Hematopoietic multipotent progenitor cell (in vitro differentiated cells): ENCODE measurements at regions not wholly inside any gene's neighbourhood (a gene's known extent, or its start where the extent isn't known, plus 50 kb on each side); places are given as distances from the start of the nearest gene placed in this dataset.

ENCODE experiments used
- DNase-seq, 3 donors: peaks; one replicate each; pipeline ENCODE4 v3.0.0-alpha.2; 2011 to 2015; ENCODE audit warnings: low read depth in 2 of 3, low spot score in 2 of 3

- no peak for DNase-seq
Measured at GRCh38 chr18:24974431-24974830, 377.5 kb downstream of the ZNF521 start.

DNA sequence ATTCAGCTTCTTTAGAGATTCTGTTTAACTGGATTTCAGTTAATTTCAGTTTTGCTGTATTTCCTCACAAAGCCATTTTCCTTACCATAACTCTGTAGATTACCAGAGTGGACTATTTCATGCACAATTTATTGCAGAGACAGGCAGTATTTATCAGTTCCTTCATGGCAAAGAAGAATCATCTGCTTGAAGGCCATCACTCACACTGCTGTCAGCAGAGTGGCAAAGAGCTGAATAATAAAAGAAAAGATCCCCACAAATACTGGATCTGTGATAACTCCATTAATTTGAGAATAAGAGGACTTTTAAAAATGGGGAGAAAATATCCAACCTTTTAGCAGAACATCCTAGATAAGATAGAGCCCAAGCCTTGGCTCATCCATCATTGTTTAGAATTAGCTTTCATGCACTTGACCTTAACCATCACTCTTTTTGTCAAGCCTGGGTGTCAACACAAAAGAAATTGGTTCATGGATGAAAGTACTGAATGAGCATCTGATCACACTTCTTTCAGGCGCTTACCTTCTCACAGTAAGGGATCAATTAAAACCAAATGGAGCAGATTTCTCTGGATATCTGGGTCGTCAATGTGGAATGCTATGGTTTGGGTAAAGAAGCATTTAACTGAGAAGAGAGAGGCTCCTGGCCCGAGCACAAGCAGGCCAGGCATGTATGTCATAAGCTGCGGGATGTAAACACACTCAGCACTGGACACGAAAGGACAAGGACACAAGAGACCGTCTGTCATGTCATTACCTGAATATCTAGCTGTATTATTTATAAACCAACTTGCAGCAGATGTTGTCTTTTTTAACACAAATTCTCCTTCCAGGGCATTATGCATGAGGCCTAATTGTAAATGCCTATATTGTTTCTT, 376.2 kb downstream of the ZNF521 start:
- DNase-seq: no peak

- no peak for DNase-seq
Measured at GRCh38 chr18:24976502-24976901, 375.5 kb downstream of the ZNF521 start.

DNA sequence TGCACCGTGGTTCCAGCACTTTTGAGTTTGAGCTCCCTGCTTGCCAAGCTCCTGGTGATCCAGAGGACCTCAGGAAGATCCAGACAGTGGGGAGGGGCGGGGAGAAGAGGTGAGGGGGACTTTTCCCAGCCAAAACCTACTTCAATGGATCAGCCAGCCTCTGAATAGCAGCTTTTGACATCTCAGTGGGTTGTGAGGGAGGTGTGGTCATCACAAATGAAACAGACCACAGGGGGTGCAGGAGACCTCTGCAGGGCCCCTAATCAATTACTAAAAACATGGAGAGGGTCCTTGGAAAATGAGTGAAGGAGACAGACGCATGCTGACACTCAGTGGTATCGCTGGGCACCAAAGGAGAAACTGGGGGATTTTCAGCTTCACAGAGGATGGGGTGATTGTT, 372.7 kb downstream of the ZNF521 start:
- no peak for DNase-seq

DNA sequence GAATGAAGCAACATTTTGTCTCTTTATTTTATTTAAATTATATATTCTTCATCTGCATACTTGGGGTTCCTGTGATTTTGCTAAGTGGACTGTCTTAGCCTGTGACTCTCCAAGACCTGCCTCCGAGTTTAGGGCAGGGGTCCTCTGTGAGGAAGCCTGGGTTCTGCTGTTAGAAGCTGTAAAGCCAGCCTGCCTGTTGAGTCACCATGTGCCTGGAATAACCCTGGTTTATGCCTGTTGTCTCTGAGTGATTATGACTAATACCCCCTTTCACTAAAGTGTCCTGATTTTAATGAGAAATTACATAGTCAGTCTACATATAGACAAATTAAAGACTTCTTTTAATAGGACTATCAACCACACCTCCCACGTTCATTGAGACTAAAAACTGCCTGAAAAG, 369.1 kb downstream of the ZNF521 start:
- DNase-seq: no peak

DNA sequence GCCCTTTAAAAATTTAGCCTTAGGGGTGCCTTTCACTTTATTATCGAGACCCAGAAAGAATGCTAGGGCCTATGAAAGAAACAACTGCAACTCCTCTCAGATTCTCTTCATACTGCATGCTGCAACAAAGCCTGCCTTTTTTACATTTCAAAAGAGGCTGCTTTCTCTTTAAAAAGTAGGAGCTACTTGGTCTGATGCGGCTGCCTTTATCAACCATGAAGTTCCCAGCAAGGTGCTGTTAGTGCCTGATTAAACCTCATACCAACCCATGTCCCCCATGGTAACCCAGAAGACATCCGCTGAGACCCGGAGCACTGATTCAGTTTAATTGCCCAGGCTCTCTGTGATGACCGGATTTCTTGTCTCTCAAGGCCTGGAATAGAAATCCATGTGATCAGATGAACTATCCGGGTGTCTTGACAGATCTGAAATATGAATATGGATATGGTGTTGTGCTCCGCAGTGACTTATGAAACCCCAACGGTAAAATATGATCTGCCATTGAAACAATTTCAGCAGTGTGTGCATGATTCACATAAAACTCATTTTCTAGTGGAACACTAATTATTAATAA, 368.3 kb downstream of the ZNF521 start:
- DNase-seq: no peak

DNA sequence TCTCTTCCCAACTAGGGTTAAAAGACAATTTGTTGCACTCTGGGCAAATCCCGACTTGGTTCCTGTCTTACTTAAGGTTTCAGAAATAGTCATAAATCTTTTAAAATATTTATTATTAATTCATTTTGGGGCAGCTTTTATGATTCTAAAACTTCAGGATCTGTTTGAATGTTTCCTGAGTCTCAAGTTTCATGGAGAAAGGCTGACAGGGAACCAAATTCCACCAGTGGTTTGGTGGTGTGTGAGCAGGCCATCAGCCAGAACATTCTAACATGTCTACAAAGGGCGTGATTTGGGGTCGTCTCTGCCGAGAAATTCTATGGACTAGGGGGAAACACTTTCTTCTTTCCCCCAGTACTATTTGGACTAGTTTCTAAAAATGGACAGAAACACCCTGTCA, 366.4 kb downstream of the ZNF521 start:
- DNase-seq: no peak

DNA sequence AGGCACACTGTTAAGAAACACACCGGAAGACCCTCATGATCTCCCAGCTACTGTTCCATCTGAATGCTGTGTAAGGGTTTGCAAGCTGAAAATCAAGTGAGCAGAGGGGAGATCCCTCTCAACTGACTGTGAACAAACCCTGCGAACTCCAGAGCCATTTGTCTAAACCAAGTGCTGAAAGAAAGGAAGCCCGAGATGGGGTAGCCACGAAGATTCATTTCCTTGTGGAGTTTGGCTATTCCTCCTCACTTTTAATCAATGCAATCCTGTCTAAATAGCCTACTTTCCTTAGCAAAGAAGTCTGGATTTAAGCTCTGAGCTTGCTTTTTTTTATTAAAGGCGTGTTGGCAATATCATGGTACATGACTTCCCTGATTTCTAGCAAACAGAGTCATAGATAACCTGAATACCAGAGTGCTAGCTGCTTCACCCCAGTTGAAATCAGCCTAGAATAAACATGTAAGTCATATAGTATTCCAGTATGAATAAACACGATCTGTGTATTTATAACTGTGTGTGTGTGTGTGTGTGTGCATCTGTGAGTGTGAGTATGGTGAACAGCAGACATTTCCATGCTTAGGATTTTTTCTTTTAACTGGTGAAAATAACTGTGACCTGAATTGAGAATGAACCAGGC, 365.2 kb downstream of the ZNF521 start:
- no peak for DNase-seq

DNA sequence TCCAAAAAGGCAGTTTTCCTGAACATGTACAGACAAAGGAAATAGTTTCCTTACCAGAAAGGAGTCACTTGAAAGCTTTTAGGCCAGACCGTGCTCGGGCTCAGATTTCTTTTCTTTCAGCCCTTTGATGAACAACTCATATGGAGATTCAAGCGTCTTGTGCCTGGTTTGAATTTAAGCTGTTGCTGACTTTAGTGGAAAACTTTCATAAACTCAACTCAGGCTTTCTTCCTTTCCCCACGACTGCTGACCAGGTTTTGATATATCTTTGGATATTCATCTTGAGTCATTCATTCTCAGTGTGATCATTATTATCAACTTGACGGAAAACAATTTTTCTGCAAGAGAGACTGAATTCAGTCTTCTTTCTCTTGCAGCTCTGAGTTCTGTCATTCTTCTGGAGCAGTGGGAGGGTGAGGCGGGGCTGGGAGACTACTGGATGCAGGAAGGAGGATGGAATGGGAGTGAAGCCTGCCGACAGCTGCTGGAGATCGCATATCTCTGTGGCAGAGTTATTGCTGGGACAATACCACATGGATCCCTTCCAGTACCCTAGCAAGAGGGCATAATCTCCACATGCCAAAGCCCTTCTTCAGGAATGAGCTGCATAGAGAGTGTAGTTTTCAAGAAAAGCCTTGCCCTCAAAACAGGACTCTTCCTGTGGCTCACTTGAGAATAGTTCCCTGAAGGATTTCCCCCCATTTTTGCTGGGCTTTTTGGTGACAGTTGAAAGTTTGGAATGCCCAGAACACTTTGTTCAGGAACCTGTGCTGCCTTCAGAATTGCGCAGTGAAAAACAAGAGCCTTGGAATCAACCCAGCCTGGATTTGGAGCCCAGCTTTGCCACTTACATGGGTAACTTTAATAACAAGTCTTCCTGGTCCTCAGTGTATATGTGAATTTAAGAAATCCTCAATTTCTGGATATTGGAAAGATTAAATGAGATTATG, 364.4 kb downstream of the ZNF521 start:
- DNase-seq: no peak

DNA sequence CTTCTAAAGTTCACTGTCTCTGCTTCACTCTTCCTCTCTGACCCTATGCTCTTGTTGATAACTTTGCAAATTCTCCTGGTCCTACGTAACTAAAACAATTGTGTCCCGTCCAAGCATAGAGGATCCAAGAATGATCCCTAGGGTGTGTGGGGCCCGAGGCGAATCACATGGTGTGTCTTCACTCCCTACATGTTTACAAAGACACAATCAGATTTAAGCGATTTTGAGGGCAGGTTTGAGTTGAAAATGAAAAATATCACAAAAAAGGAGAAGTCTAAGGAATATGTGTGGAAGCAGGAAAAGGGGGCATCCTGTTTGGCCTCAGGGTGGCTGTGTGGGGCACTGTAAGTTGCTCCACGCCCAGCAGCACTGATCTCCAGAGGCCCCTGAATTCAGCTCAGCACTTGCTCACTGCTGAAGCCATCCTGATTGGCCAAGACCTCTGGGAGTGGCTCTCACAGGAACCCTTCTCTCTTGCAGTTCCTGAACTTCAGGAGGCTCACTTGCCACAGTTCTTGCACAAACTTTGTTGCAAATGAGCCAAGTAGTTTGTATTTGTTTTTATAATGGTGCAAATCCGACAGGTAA, 363.6 kb downstream of the ZNF521 start:
- no peak for DNase-seq

DNA sequence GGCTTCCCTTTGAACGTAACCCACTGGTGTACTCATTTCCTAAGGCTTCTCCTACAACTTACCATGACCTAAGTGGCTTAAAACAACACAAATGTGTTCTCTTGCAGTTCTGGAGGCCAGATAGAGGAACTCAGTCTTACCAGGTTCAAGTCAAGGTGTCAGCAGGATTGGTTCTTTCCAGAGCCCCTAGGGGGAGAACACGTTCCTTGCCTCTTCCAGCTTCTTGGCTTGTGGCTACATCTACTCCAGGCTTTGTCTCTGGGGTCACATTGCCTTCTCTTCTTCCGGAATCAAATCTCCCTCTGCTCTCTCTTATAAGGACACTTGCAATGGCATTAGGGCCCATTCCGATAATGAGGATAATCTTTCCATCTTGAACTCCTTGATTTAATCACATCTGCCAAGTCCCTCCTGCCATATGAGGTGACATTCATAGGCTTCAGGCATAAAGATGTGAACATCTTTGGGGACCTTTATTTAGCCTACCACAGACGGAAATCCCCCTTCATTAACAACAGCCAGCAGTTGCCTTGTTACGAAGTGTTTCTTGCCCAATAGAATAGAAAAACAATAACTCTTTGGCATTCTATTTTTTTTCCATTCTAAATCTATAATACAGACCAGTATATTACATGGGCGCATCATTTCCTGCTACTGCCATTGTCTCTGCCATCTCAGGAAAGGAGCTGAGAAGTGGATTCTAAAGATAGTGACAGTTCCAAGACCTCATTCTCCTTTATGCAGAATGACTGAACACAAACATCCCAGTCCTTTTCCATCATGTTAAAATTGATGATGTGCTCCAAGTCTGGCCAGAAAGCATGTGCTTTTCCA, 362.0 kb downstream of the ZNF521 start:
- no peak for DNase-seq

DNA sequence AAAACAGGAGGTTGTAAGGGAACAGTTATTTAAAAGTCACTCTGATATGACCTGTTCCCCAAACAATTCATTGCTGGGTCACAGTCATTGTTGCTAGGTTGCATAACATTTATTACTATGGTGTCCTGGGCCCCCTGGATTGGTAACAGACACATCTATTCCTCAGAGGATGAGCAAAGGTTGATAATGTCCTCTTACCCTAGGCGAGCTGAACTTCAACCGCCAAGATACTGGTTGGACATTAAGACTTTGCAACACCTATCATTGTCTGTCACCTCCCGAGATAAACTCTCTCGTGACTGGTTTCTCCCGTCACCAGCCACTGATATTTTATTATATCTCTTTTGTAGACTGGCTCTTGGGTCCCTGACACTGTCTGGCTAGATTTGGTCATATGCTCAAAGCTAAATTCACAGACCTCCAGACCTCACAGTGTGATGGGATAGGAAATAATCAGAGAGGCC, 361.3 kb downstream of the ZNF521 start:
- no peak for DNase-seq

DNA sequence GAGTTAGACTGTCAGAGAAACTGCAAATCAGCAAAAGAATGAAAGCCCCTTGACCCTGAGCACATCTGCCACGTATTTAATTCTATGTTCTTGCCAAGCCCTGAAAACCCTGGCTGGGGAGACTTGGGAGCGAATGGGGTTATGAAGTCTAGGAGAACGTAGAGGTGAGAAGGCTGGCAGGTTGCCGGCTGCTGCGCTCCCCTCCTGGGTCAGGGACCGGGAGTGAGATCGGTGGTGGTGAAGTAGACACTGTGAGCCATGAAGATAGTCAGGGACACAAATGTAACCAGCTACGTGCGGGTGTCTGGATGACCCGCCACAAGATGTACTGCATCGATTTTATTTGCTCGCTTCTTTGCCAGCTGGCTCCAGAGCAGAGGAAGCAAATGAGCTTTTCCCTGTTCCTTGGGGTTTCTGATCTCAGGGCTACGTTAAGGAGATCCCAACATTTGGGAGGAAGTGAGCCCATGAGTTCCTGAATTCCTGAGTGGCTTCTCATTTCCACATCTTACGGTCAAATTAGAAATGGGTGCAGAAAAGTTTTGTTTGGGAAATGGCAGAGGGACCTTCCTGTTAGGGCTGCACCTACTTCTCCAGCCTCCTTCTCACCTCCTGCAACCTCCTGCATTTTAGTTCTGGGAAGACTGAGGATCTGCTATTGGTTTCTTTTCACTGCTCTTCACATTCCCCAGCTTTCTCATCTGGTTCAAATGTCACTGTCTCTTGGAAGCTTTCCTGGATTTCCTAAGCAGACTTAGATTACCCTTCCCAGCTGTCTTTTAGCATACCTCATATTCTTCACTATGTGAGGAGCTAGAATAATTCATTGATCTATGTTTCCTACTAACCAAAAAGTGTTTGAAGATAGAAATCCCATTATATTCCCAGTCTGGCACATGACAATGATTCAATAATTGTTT, 360.6 kb downstream of the ZNF521 start:
- DNase-seq: no peak

DNA sequence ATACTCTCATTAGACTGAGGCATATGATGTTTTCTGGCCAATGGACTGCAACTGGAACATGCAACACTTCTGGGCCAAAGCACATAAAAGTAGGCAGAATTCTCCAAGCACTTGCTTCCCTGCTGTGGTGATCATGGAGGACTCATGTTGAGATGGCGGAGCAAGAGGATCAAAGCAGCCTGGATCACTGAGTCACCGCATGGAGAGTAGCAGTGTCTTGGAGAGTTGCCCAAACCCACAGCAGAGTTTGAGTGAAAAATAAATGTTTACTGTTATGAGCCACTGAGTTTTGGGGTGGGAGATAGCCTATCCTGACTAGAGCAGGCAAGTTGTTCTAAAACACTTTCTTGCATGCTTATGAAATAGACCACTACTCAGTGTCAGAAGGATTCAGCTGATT, 359.5 kb downstream of the ZNF521 start:
- DNase-seq: no peak

GRCh38 chr18:24993628-24994027, 358.3 kb downstream of the ZNF521 start:
- DNase-seq: no peak

GRCh38 chr18:24995056-24995455, 356.9 kb downstream of the ZNF521 start:
- no peak for DNase-seq

GRCh38 chr18:24995755-24996154, 356.2 kb downstream of the ZNF521 start:
- no peak for DNase-seq

GRCh38 chr18:24999650-25000267, 352.2 kb downstream of the ZNF521 start:
- DNase-seq: no peak
